Activated T-cell treated with anti-CD3 and anti-CD28 coated beads for 24 hours (primary cell): ENCODE measurements at regions not wholly inside any gene's neighbourhood (a gene's known extent, or its start where the extent isn't known, plus 50 kb on each side); places are given as distances from the start of the nearest gene placed in this dataset.

Experiments used
- DNase-seq: peaks from one replicate; pipeline ENCODE4 v3.0.0-alpha.2; 2020; ENCODE audit warnings: low read depth

- DNase-seq, result no peak
Measured at GRCh38 chr20:39825950-39826349, 863.1 kb downstream of the MAFB start.

- no peak for DNase-seq
Measured at GRCh38 chr20:39825524-39825923, 863.4 kb downstream of the DHX35 start.

- no peak for DNase-seq
Measured at GRCh38 chr20:39823224-39823623, 861.1 kb downstream of the DHX35 start.

GRCh38 chr20:39822667-39823066 is 860.5 kb downstream of the DHX35 start:
- no peak for DNase-seq

GRCh38 chr20:39813190-39813829 is 851.2 kb downstream of the DHX35 start:
- no peak for DNase-seq

- no peak for DNase-seq
Measured at GRCh38 chr20:39812116-39812515, 850.0 kb downstream of the DHX35 start.

- DNase-seq, result no peak
Measured at GRCh38 chr20:39810309-39810708, 848.2 kb downstream of the DHX35 start.

GRCh38 chr20:39808613-39809012 is 846.5 kb downstream of the DHX35 start:
- no peak for DNase-seq

- DNase-seq, result no peak
Measured at GRCh38 chr20:39800548-39800947, 838.4 kb downstream of the DHX35 start.

- DNase-seq, result no peak
Measured at GRCh38 chr20:39800111-39800510, 838.0 kb downstream of the DHX35 start.

- no peak for DNase-seq
Measured at GRCh38 chr20:39799366-39799965, 837.3 kb downstream of the DHX35 start.

GRCh38 chr20:39795401-39796272 is 833.5 kb downstream of the DHX35 start:
- DNase-seq, result no peak

- no peak for DNase-seq
Measured at GRCh38 chr20:39792334-39792733, 830.2 kb downstream of the DHX35 start.

- no peak for DNase-seq
Measured at GRCh38 chr20:39789411-39789810, 827.3 kb downstream of the DHX35 start.

- DNase-seq, result no peak
Measured at GRCh38 chr20:39785252-39785917, 823.2 kb downstream of the DHX35 start.

- DNase-seq, result no peak
Measured at GRCh38 chr20:39784693-39785092, 822.5 kb downstream of the DHX35 start.

- DNase-seq, result no peak
Measured at GRCh38 chr20:39778847-39779604, 816.9 kb downstream of the DHX35 start.

- no peak for DNase-seq
Measured at GRCh38 chr20:39778431-39778830, 816.3 kb downstream of the DHX35 start.

GRCh38 chr20:39777610-39778009 is 815.5 kb downstream of the DHX35 start:
- no peak for DNase-seq

- DNase-seq, result no peak
Measured at GRCh38 chr20:39775110-39775509, 813.0 kb downstream of the DHX35 start.

- no peak for DNase-seq
Measured at GRCh38 chr20:39773380-39774000, 811.3 kb downstream of the DHX35 start.
